RPMI7951 (cell line): ENCODE measurements at regions not wholly inside any gene's neighbourhood (a gene's known extent, or its start where the extent isn't known, plus 50 kb on each side); places are given as distances from the start of the nearest gene placed in this dataset.
A peak's percentile ranks its signal among the peaks of the same experiment; 100 is the strongest.

Experiments
- DNase-seq: peaks from one replicate; pipeline ENCODE4 v3.0.0-alpha.2; 2012; ENCODE audit warnings: low read depth

DNA sequence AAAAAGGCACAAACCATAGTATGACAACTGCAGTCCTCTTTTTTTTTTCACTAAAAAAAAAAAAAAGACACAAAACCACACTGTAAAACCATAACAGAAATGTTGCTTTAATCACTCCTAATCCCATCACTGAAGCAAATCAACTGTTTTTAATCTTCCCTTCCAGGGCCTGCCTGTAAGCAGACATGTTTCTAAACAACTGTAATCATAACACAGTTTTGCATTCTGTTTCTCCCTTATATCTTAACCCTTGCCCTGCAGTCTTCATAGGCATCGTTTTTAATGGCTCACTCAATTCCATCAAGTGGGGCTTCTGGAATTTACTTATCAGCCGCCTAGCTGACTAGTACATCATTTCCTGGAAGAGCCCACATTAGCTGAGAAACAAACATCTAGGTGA, 111.0 kb upstream of the SLC25A48 start:
- DNase-seq: no peak

DNA sequence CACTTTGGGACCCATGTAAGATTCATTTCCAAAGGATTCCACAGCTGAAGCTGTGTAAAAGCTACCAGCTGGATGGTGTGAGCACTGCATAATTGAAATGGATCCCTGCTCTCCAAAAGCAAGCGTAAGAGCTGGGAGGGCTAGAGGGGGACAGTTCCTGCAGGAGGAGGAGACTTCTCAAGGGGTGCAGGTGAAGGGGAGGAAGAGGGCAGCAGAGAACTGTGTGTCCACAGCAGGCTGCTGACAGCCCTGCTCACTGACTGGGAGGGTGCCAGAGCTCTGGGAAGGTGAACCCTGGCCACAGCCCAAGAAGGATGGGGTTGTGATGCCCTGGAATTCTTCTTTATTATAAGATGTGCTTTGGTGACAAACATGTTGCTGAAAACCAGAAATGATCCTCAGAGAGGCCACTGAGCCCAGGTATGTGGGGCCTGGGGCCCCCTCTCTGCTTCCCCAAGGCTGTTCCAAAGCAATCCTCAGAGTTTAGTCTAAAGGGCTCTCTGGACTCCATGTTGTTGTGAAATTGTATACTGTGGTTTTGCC, 112.8 kb upstream of the SLC25A48 start:
- DNase-seq: no peak

DNA sequence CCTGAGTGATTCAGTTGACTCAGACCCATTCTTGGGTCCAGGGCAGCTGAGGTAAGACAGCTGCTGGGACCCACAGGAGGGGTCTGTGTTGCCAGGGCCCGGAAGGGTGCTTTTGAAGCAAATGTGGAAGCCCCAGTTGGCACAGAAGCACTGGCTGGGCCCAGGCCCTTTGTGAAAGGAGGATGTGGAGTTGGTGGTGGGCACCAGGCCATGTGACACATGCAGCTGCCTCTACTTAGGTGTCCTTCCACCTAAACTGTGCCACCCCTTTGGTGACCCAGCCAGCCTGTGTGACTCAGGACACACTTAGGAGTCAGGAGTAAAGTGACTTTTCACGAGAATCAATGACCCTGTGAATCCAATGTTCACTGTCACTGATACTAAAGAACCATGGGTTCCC, 114.3 kb upstream of the SLC25A48 start:
- DNase-seq: no peak

DNA sequence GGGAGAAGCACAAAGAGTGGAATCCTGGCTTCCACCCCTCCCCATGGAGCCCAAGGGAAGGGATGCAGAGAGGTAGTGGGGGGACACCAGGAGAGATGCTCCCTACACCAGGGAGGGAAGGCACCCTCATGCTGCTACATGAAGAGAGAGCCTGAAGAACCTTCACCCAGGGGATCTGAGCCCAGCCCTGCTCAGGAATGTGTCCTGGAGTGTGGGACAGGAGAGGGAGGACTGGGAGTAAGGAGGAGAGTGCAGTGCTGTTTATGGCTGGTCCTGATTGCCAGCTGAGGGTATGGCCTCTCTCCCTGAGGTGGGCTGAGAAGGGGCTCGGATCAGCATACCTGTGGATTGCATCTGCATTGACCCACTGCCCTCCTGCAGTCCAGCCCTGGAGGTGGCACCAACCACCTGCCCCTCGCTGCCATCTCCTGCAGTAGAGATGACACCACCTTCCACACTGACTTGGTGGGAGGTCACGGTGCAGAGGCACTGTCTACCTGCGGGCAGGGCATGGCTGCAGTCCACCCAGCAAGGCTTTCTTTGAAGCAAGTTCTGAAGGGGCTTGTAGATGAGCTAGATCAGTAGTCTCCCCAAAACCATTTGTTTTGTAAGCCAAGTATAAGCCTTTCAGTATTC, 114.9 kb upstream of the SLC25A48 start:
- no peak for DNase-seq

DNA sequence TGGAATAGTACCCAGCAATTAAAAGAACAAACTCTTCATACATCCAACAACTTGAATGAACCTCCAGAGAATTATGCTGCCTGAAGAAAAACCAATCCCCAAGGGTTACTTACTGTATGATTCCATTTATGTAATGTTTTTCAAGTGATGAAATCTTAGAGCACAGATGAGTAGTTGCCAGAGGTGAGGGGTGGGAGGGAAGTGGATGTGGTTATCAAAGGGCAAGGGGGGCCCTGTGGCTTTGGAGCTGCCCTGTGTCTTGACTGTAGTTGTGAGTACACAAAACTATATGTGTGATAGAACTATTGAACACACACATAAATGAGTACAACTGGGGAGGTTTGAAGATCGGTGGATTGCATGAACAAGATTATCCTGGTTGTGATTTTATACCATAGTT, 115.8 kb upstream of the SLC25A48 start:
- DNase-seq: no peak

DNA sequence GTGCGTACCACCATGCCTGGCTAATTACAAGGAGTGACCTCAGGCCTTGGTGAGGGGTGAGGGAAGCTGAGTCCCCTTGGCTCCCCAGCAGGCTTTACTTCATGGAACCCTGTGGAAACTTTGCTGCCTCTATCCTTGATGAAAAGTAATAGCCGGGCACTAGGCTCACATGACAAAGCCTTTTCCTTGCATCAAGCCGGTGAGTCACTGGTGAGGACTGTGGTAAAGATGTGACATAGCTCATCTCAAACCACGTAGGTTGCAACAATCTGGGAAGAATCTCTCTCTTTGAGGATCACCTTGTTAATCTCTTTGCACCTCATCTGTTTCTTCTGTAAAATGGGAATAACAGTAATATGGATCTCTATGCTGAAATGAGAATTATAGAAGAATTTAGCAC, 116.3 kb upstream of the SLC25A48 start:
- peak; percentile 48 for DNase-seq

DNA sequence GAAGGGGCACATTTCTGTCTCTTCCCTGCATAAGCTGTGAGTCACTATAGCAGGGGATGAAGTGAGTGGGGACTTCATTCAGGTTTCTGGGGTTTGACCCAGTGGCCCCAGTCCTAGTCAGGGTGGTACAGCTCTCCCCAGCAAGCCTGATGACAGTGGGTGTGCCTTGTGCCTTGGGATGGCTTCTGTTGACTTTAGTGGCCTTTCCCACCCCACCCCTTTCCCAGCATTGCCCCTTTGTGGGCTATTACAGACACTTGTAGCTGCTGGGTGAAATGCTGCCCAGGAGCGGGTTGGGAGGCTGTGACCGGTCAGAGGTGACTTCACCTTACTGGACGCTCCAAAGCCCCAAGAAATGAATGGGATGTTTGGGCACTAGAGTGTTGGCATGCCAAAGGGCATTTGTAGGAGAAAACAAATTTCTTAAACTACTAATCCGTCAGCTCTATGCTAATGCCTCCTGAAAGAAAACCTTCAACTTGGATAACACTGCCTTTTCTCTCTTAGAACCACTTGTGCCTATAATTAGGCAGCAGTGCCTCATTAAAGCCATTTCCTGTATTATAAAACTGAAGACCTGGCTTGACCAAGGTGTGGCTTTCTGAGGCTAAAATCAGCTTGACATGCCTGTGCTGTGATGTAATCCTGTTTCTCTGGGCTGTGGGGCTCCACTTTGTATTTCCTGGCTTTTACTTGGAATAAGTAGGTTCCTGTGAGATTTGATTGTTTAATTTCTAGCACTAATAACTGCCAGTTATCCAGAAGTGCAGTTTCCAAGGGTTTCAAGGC, 119.0 kb upstream of the SLC25A48 start:
- DNase-seq: no peak

DNA sequence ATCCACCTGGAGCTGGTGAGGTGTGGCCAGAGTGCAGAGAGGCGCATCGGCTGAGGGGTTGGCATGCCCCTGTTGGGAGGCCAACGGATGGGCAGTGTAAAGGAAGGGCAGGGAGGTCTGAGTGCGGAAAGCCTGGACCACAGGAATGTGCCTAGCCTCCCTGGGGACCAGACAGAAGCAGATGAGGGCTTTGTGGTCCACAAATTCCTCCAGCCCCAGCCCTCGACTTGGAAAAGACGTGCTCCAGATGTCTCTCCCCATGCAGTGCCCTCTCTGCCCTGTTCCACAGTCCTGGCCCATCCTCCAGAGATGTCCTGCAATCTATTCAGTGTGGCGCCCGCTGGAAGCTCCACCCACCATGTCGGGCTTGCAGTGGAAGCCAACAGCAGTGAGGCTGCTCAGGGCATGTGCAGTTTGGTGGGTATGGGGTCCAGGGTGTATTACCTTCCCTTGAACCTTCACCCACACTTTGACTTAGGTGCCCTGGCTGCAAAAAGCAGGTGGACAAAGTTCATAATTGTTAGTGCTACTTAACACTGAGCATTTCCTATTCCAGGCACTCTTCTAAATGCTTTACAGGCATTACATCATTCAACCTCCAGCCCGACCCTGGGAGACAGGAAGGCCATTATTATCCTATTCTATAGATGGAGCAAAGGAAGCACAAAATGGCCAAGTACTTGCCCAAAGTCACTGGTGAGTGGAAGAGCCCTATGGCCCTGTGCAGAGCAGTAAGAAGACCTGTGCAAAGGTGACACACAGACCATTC, 120.2 kb upstream of the SLC25A48 start:
- DNase-seq: peak; percentile 65

DNA sequence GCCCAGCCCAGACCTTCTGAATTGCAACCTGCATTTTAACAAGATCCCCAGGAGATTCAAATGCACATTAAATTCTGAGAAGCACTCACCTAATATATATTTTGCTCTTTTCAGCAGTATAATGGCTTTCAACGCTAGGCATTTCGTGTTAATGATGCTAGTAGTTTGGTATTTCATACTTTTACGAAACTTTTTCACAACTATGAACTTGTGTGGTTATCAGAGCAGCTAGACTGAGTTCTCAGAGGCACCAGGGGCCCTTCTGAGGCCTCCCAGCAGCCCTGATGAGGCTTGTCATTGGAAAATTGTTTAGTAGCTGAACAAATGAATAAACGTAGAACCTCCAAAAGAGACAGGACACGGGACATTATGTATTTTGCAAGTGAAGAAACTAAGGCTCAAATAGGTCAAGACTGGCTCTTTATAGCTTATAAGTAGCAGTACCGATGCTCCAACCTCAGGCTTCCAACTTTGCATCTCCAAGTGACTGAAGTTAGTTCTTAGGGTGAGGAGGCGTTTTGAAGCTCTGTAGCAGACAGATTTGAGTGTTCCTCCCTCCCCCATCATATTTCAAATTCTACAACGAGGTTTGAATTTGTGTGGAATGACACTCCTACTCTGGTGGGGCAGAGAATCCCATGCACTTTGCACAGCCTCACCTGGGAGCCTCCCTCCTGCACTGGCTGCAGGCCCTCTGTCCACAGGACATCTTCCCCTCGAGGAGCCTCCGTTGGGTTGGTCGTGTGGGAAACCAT, 121.1 kb upstream of the SLC25A48 start:
- DNase-seq: no peak

DNA sequence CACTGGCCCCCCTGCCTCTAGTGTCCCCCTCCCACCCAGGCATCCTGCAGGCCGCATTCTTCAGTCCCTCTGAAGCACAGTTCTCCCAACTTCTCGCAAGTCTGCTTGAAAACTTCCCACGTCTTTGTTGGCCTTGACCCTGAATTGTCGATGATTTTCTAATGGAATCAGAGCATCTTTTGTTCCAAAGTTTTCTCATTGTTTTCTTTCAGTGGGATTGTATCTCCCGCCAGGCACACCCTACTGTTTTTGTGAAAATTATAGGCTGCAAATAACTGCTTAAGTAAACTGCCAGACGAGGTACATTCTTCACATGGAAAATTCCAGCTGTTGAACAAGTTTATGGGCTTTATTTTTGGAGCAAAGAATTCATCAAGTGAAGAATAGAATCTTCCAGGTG, 122.6 kb upstream of the SLC25A48 start:
- no peak for DNase-seq

DNA sequence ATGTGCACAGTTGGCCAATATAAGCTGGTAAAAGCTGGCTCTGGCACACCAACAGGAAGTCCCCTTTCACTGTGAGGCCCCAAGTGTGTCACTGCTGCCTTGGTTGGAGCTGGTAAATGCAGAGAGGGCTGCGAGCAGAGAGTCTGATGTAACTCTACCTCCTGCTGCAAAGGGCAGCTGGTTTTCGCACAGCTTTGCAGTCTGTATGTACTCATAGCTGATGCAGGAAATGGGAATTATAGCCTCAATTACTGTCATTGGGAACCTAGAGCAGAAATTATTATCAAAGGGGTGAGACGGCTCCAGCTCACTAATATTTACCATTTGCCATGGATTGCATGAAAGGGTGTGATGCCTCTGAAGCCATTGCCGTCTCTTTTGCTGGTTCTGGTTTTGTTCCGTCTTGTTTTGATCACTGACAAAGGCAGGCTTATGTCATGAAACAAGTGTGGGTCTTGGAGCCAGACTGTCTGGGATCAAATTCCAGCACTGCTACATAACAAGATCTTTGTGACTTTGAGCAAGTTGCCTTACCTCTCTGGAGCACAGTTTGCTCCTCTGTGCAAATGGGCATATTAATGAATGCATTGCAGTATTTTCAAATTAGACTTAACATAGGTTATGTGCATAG, 124.3 kb upstream of the SLC25A48 start:
- no peak for DNase-seq

DNA sequence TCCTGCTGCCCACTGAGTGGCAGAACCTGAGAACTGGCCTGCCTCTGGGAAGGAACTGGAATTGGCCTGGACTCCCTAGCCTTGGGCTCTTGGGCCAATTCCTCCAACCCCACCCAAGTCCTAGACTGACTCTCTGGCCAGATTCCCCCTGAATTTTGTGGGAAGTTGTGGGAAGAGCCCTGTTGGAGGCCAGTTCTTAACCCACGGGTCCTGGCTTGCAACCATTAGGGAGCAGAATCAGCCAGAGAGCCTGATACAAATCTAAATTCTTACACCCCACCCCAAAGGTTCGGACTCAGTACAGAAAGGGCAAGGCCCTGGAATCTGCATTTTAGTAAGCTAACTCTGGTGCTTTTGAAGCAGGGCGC, 125.3 kb upstream of the SLC25A48 start:
- no peak for DNase-seq

DNA sequence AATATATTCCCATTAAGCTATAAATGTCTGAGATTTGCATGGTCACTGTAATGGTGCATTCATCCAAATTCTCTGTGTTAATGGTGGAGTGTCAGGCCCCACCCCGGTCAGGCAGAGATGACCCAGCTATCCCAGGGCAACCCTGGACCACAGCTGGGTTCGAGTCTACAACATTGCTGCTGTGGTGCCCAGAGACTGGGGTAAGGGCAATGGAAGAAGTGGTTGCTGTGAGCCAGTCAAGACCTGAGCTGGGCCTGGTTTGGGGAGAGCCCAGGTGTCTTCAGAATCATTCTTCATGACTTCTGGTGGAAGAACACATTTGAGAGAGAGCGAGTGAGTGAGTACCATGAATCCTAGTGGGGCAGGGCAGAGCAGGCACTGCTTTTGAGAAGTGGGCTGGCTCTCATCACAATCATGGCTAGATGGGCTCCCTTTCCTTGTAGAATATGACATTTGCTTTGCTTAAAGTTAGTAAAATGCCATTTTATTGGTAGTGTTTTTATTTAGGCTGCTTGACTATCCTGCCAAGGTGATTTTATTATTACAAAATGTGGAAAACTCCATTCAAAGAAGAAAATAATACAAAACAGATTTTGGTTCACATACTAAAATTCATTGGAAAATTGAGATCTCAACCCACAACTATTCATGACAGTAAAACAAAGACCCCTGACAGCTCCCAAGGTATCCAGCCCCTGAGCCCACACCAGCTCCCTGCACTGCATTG, 125.8 kb upstream of the SLC25A48 start:
- no peak for DNase-seq

DNA sequence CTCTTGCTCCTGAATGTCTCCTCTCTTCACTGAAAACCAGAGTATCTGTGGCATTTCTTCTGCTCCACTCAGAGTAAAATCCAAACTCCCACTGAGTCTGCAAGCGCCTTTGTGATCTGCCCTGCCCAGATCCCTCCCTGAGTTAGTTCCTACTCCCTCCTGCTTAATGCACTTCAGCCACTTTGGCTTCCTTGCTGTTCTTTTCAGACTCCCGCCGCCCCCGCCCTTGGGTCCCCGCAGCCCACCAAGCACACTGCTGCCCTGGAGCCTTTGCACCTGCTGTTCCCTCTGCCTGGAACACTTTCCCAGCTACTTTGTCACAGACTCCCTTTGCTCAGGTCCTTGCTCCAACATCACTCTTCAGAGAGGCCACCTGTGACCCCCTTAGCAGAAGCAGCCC, 127.2 kb upstream of the SLC25A48 start:
- DNase-seq: no peak

DNA sequence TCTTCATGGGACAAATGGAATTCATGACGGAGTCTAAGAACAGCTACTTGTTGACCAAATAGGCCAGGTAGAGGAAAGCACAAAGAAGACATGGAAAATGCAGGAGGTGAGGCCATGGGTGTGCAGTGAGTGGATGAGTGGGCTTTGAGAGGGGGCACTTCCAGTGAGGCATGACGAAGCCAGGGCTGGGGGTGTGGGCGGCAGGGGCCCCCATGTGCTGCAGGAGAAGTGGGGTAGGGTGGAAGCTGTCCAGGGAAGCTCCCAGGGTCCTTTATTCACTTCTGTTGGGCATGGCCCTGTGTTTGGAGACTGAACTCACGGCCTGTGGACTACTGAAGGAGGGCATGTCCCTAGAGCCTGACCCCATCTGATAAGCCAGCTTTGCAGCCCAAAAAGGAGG, 127.6 kb upstream of the SLC25A48 start:
- DNase-seq: no peak

DNA sequence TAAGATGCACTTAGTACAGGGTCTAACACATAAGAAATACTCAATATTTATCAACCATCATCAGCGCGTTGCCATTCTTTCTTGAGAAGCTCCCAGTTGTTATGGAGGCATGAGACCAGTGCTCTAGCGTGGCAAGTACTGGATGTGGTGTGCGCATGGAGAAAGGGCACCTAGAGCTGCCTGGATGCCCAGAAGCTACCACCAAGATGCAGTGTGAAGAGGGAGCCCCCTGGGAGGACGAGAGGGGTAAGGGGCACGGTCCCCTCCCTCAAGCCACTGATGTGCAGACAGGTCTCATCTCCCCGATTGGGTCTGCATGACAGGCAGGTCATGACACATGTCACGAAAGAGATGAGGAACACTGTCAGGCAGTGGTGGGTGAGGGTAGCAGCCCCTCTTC, 127.7 kb upstream of the CXCL14 start:
- no peak for DNase-seq

DNA sequence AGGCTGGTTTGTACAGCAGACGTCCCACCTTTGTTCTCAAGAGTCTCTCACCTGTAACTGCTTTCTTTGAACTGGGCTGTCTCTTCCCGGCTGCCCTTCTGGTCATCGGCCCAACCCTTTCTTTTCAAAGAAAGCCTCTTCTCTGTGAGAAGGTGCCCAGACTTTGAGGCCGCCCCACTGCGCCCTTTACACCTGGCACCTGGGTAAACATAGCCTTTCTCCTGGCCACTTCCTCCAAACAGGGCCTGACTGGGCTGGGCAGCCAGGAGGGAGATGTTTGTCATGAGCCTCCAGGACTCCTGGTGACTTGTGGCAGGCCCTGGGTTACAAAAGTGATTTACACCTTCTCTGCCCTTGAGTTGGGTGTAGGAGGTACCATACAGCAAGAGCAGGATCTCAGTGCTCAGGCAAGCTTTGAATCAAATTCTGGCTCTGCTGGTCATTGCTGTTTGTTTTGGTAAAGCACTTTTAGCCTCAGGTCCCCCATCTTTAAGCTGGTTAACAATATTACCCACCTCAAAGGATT, 127.2 kb upstream of the CXCL14 start:
- no peak for DNase-seq

DNA sequence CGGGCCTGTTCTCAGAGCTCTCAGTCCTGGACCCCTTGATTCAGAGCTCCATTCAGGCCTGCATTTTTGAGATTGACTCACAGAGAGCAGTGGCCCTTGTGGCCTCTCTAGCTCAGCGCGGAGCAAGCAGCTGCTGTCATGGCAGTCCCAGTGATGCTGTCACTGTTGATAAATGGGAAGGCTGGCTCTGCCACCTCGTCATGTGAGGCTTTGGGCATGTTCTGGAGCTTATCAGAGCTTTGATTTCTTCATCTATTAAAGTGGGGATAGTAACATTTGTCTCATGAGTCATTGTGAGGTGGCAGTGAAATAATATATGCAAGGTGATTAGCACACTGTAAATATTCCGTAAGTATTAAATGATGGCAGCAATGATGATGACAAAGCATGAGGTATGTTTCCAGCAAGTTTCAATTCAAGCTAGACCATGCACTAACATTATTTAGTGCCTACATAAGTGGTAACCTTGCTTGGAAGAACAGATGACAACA, 126.4 kb upstream of the CXCL14 start:
- DNase-seq: no peak

DNA sequence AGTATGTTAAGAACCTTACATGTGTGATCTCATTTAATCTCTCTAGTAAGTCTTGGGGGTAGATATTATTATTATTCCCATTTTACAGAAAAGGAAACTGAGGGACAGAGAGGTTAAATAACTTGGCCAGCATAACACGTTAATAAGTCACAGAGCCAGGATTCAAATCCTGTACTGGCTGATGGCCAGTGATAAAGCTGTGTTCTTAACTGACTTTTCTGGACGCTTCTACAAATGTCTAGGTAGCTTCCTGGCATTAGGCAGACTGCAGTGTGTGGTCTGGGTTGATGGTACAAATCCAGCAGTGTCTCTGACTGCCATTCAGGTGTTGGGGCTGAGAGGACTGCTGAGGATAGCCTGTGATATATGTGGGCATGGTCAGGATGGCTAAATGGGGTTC, 125.8 kb upstream of the CXCL14 start:
- DNase-seq: no peak

DNA sequence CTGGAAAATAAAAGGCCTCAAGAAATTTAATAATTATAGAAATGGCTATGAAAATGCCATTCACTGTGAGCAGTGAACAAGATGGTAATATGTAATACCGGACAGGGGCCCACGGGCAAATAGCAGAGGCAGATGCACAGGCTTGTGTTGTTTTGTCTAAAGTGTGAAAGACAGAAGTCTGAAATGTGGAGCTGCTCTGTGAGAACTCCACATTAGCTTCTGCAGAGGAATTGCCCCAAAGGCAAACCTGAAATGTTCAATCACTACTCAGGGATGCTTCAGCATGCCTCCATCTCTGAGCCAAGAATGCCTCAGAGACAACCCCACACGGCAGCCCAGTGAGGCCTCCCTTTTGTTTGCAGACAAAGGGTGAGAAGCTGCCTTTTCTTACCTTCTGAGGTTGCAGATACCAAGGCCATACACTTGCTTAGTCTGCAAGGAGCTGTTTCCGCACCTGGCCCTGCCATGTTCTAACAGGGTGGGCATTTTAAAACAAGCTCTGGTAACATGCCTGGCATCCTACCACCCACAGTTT, 124.3 kb upstream of the CXCL14 start:
- DNase-seq: no peak
